Right lobe of liver (tissue), 6 donors: ENCODE measurements at regions not wholly inside any gene's neighbourhood (a gene's known extent, or its start where the extent isn't known, plus 50 kb on each side); places are given as distances from the start of the nearest gene placed in this dataset.

Experiments
- ATAC-seq, 4 donors: fragments of 200-7000 bp; cut with Tn5 transposase; one replicate each; pipeline ENCODE4 v1.9.1; 2020; ENCODE audit warnings: mild to moderate bottlenecking in 4 of 4, moderate library complexity in 4 of 4
- DNase-seq, 3 donors: peaks; one replicate each; pipeline ENCODE4 v3.0.0-alpha.2; 2020
- H3K27ac ChIP-seq, 3 donors: fragments of 200-600 bp; one replicate each; pipeline ENCODE4 v1.8.0; 2022
- H3K27me3 ChIP-seq, 2 donors: fragments of 200-600 bp; one replicate each; pipeline ENCODE4 v1.8.0; 2022
- H3K36me3 ChIP-seq, 4 donors: fragments of 200-600 bp; sonication (generic) in 1 of 4; one replicate each; pipeline versions ENCODE4 v1.5.1 to v1.8.0; 2017 to 2022; ENCODE audit warnings: control low read depth in 1 of 4
- H3K4me1 ChIP-seq, 4 donors: fragments of 200-600 bp; sonication (generic) in 1 of 4; one replicate each; pipeline versions ENCODE4 v1.5.1 to v1.8.0; 2017 to 2022; ENCODE audit warnings: control low read depth in 1 of 4
- H3K4me3 ChIP-seq, 3 donors: fragments of 200-600 bp; one replicate each; pipeline ENCODE4 v1.8.0; 2022
- H3K9me3 ChIP-seq, 4 donors: fragments of 200-600 bp; sonication (generic) in 1 of 4; one replicate each; pipeline versions ENCODE4 v1.5.1 to v1.8.0; 2017 to 2022; ENCODE audit warnings: control low read depth in 1 of 4
- CTCF ChIP-seq, 4 donors: fragments of 200-600 bp in 3 of 4; fragments of 450-650 bp in 1 of 4; IDR thresholded peaks; one replicate each; pipeline versions ENCODE4 v1.5.1 to v1.8.0; 2016 to 2022; ENCODE audit warnings: antibody characterized with exemption in 4 of 4, mild to moderate bottlenecking in 2 of 4
- POLR2A ChIP-seq: fragments of 450-650 bp; IDR thresholded peaks from one replicate; pipeline ENCODE4 v1.6.1; 2017; ENCODE audit warnings: antibody characterized with exemption, mild to moderate bottlenecking
- WGBS: methylation state at CpG from one replicate; pipeline ENCODE4 v1.1.6; 2018; ENCODE audit warnings: low coverage, low lambda C conversion rate; ENCODE audit not compliant: insufficient coverage; ENCODE audit errors: missing lambda C conversion rate; 5-methylcytosine and 5-hydroxymethylcytosine counted together
- intact Hi-C, 2 donors: fragments of 100-400 bp; cut with DNase I; formaldehyde crosslinking; loops; one replicate each; pipeline versions ENCODE4 v1.11.2 to v1.14.1; 2022
- donor health status: DM: no; HTN: yes; CAD: no.
- donor health status: DM: no; HTN: no; CAD: no.
- donor health status: DM: no; HTN: no; CAD: no.
- donor health status: DM: no; HTN: yes; CAD: no.
- donor health status: DM: no; HTN: yes; CAD: no.

DNA sequence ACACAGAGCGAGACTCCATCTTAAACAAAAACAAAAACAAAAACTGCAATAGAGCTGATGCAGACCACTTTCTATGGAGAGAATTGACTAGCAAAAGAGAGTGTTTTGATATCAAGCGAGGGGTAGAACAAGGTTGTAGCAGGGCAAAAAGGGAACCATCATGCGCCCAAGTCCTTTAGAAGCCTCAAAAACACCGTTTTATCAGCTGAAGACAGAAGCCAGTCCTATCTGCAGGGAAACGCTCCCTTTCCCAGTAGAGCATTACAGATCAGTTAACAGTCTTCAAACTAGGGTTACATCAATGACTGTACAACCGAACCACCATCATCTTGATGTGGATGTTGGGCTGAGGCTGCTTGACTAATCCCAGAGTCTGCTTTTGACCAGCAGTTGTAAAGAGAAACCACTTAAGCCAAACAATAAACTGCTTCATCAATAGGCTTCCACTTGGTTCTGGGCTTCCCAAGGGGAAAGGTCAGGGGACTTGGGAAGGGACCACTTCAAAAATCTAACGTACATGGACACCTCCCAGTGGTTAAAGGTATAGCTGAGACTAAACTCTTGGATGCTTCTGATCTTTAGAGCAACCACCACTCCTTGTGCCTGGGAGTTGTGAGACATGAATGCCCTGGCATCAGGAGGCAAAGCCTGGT lies 59.6 kb upstream of the SPDEF start:
- ATAC-seq (no peak), DNase-seq (no peak)
- WGBS = 93% methylated on average over 5 of the region's 7 CpGs
- Histone ChIP-seq H3K4me3 (no peak overlapping the region), H3K27me3 (no peaks in the 10 kb centered on the region), H3K9me3 (no peaks in the 10 kb centered on the region), H3K36me3 (peaks cover 0 to 8% (median 0%) of the 10 kb centered on the region in 4 donors), H3K4me1 (peaks cover 0 to 20% (median 9%) of the 10 kb centered on the region in 4 donors), H3K27ac (no peak overlapping the region)
- intact Hi-C loops = loop anchor here in 1 of 2 donors (10.0 kb wide), 1 partner anchor 151 kb away; the partner anchor contains the start of gene PACSIN1
- TF ChIP-seq POLR2A = no peak
- TF ChIP-seq CTCF (IDR thresholded peaks at IDR 0.05) = no peak

GRCh38 chr6:34610819-34611477 lies 54.8 kb upstream of the SPDEF start:
- ATAC-seq = peak in 1 of 4 donors; percentile 40
- H3K27ac ChIP-seq = peak overlapping the region in 1 of 3 donors; percentile 24
- 47% methylated on average over 4 of the region's 4 CpGs for WGBS

GRCh38 chr6:34608321-34609091 lies 52.4 kb upstream of the SPDEF start:
- intact Hi-C loops = loop anchor here in 1 of 2 donors (5.0 kb wide), 1 partner anchor 76 kb away; no protein-coding TSS in a partner anchor
- no peak for TF ChIP-seq POLR2A
- Histone ChIP-seq H3K36me3 (peaks cover 0 to 16% (median 3%) of the 10 kb centered on the region in 4 donors), H3K27ac (no peak overlapping the region), H3K4me1 (peaks cover 0 to 43% (median 16%) of the 10 kb centered on the region in 4 donors), H3K27me3 (no peaks in the 10 kb centered on the region), H3K4me3 (no peak overlapping the region), H3K9me3 (no peaks in the 10 kb centered on the region)
- DNase-seq (no peak), ATAC-seq (no peak)
- WGBS = 53% methylated on average over 5 of the region's 5 CpGs

More at GRCh38 chr6:34610819-34611477, 54.8 kb upstream of the SPDEF start:
- Histone ChIP-seq H3K27me3 (no peaks in the 10 kb centered on the region), H3K9me3 (no peaks in the 10 kb centered on the region), H3K36me3 (peaks cover 0 to 8% (median 0%) of the 10 kb centered on the region in 4 donors), H3K4me3 (no peak overlapping the region), H3K4me1 (peaks cover 0 to 40% (median 13%) of the 10 kb centered on the region in 4 donors)
- TF ChIP-seq CTCF (IDR thresholded peaks at IDR 0.05) (no peak), POLR2A (no peak)
- intact Hi-C loops = loop anchor here in 1 of 2 donors (10.0 kb wide), 1 partner anchor 146 kb away; the partner anchor contains the start of gene PACSIN1
- DNase-seq = no peak

GRCh38 chr6:34606477-34607265 lies 50.5 kb upstream of the SPDEF start:
- H3K4me3 ChIP-seq = no peak overlapping the region
- no peak overlapping the region for H3K27ac ChIP-seq
- H3K9me3 ChIP-seq = no peaks in the 10 kb centered on the region
- no peak for TF ChIP-seq CTCF (IDR thresholded peaks at IDR 0.05)
- TF ChIP-seq POLR2A = no peak
- WGBS = 80% methylated on average over 7 of the region's 11 CpGs
- H3K27me3 ChIP-seq = no peaks in the 10 kb centered on the region
- intact Hi-C loops = loop anchor here in 1 of 2 donors (5.0 kb wide), 1 partner anchor 74 kb away; no protein-coding TSS in a partner anchor
- peaks cover 0 to 56% (median 22%) of the 10 kb centered on the region in 4 donors for H3K4me1 ChIP-seq
- no peak for ATAC-seq
- DNase-seq = no peak
- H3K36me3 ChIP-seq = peaks cover 0 to 16% (median 3%) of the 10 kb centered on the region in 4 donors
